ENCODE measurements at regions not wholly inside any gene's neighbourhood (a gene's known extent, or its start where the extent isn't known, plus 50 kb on each side); places are given as distances from the start of the nearest gene placed in this dataset.

DNA sequence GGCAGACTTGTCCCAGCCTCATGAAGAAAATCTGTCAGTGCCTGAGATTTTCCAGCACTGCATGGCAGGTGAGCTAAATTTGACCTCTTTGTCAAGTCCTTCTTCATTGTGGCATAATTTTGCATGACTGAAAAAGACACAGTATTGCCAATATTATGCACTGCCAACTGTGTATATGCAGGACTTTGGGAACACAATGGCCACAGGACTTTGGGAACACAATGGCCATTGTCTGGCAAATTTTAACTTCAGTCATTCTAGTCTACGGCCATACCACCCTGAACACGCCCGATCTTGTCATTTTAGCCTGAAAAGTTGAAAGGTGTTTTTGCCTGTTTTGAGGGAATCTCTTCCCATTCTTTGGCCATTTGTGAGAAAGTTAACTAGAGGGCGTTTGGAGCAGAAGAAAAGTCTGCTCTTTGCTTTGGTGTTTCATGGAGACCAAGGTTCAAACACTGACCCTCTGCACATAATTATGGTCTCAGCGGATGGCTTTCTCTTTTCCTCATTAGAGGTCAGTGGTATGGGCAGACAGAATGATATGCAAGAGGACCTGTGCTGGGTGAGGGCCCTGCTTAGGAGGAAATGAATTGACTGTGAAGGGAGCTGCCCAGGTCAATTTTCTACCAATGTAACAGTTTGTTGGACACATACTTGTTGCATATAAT is 72.4 kb upstream of the NEK7 start:
- TF ChIP-seq, protein P1, sequence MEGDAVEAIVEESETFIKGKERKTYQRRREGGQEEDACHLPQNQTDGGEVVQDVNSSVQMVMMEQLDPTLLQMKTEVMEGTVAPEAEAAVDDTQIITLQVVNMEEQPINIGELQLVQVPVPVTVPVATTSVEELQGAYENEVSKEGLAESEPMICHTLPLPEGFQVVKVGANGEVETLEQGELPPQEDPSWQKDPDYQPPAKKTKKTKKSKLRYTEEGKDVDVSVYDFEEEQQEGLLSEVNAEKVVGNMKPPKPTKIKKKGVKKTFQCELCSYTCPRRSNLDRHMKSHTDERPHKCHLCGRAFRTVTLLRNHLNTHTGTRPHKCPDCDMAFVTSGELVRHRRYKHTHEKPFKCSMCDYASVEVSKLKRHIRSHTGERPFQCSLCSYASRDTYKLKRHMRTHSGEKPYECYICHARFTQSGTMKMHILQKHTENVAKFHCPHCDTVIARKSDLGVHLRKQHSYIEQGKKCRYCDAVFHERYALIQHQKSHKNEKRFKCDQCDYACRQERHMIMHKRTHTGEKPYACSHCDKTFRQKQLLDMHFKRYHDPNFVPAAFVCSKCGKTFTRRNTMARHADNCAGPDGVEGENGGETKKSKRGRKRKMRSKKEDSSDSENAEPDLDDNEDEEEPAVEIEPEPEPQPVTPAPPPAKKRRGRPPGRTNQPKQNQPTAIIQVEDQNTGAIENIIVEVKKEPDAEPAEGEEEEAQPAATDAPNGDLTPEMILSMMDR (IDR thresholded peaks at IDR 0.05): no peak
- TF ChIP-seq POLR2A (IDR thresholded peaks at IDR 0.05): no peak
